ENCODE measurements at regions not wholly inside any gene's neighbourhood (a gene's known extent, or its start where the extent isn't known, plus 50 kb on each side); places are given as distances from the start of the nearest gene placed in this dataset.

DNA sequence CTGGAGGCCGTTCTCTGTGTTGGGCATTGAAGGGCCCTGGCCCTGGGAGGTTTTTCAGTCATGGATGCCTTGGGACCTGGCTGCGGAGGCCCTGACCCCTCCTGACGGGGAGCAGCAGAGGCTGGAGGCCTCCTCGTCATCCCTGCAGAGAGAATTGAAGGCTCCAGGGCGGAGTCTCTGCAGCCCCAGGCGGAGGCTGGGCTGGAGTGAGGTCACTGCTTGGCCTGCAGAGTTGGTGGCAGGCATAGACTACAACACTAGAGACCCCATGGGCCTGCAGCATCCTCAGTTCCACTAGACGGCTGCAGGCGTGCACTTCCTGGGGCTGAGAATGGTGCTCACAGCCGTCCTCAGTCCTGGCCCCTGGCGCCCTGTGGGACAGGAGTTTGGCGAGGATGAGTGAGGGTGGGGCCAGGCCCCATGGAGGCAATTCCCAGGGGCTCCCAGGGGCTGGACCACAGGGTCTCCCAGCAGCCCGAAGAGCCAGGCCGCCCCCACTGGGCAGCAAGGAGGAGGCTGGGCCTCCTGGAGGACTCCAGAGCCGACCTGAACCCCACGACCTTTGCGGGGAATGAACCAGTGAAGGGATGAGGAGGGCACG is 1194.9 kb downstream of the BRD1 start:
- TF ChIP-seq, protein P1, sequence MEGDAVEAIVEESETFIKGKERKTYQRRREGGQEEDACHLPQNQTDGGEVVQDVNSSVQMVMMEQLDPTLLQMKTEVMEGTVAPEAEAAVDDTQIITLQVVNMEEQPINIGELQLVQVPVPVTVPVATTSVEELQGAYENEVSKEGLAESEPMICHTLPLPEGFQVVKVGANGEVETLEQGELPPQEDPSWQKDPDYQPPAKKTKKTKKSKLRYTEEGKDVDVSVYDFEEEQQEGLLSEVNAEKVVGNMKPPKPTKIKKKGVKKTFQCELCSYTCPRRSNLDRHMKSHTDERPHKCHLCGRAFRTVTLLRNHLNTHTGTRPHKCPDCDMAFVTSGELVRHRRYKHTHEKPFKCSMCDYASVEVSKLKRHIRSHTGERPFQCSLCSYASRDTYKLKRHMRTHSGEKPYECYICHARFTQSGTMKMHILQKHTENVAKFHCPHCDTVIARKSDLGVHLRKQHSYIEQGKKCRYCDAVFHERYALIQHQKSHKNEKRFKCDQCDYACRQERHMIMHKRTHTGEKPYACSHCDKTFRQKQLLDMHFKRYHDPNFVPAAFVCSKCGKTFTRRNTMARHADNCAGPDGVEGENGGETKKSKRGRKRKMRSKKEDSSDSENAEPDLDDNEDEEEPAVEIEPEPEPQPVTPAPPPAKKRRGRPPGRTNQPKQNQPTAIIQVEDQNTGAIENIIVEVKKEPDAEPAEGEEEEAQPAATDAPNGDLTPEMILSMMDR (IDR thresholded peaks at IDR 0.05; ENCODE audit: poor library complexity, severe bottlenecking), result no peak
- no peak for ATAC-seq (ENCODE audit: low read depth)
- Histone ChIP-seq H3K4me1 (ENCODE audit: insufficient read depth, poor library complexity, severe bottlenecking) (no peaks in the 10 kb centered on the region), H3K4me3 (ENCODE audit: severe bottlenecking) (no peak overlapping the region), H3K9me3 (ENCODE audit: severe bottlenecking) (peaks cover 2% of the 10 kb centered on the region), H3K36me3 (ENCODE audit: low read depth) (no peaks in the 10 kb centered on the region), H3K27ac (ENCODE audit: poor library complexity, severe bottlenecking) (no peak overlapping the region), H3K27me3 (ENCODE audit: insufficient read depth, poor library complexity, severe bottlenecking) (no peaks in the 10 kb centered on the region)
- DNase-seq (ENCODE audit: low spot score), result no peak

DNA sequence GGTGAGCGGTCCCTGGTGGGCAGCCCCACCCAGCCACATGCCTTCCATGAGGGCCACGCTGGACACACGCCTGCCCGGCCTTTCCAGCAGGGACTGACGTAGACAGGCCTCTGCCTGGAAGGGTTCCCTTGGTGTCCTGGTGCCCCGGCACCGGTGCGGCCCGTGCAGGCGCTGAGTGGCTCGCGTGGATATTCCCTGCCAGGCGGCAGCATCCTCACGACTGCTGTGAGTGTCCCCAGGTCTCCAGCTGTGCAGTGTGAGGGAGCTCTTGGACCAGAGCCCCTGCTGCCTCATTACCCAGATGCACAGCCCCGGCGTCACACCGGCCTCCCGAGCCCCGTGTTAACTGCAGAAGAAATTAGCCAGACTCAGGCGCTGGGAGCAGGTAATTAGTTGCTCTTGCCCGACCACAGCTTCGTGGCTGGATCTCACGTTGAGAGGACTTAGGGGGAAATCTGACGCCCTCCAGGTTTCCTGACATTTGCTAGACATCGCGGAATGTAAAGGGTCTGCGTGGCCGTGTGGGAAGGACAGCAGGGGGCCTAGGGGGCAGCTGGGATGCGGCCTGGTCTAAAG is 1196.3 kb downstream of the BRD1 start:
- Histone ChIP-seq H3K27ac (ENCODE audit: poor library complexity, severe bottlenecking) (no peak overlapping the region), H3K36me3 (ENCODE audit: low read depth) (no peaks in the 10 kb centered on the region), H3K4me1 (ENCODE audit: insufficient read depth, poor library complexity, severe bottlenecking) (no peaks in the 10 kb centered on the region), H3K27me3 (ENCODE audit: insufficient read depth, poor library complexity, severe bottlenecking) (no peaks in the 10 kb centered on the region), H3K4me3 (ENCODE audit: severe bottlenecking) (no peak overlapping the region), H3K9me3 (ENCODE audit: severe bottlenecking) (peaks cover 2% of the 10 kb centered on the region)
- no peak for ATAC-seq (ENCODE audit: low read depth)
- TF ChIP-seq, protein P1 (IDR thresholded peaks at IDR 0.05; ENCODE audit: poor library complexity, severe bottlenecking), result no peak
- DNase-seq (ENCODE audit: low spot score), result no peak

DNA sequence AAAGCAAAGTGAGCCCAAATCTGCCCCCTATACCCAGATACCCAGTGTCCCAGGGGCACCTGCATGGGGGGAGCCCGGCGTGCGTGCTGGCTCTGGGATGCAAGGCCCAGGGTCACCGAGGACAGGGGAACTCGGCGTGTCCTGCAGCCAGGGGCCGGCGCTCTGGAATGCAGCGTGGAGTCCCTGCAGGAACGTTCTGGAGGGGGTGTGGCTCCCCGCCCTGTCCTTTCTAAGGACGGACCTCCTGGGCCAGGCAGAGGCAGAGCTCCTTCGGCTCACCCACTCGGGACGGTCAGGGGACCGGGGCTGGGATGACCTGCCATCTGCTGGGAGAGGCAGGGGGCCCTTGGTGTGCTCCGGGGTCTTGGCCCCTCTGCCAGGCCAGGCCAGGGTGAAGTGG is 1196.8 kb downstream of the BRD1 start:
- H3K4me3 ChIP-seq (ENCODE audit: severe bottlenecking), result no peak overlapping the region
- H3K27ac ChIP-seq (ENCODE audit: poor library complexity, severe bottlenecking), result no peak overlapping the region
- H3K27me3 ChIP-seq (ENCODE audit: insufficient read depth, poor library complexity, severe bottlenecking), result no peaks in the 10 kb centered on the region
- no peaks in the 10 kb centered on the region for H3K36me3 ChIP-seq (ENCODE audit: low read depth)
- H3K4me1 ChIP-seq (ENCODE audit: insufficient read depth, poor library complexity, severe bottlenecking), result no peaks in the 10 kb centered on the region
- H3K9me3 ChIP-seq (ENCODE audit: severe bottlenecking), result peaks cover 2% of the 10 kb centered on the region
- DNase-seq (ENCODE audit: low spot score), result no peak
- TF ChIP-seq, protein P1 (IDR thresholded peaks at IDR 0.05; ENCODE audit: poor library complexity, severe bottlenecking), result no peak
- ATAC-seq (ENCODE audit: low read depth), result no peak

DNA sequence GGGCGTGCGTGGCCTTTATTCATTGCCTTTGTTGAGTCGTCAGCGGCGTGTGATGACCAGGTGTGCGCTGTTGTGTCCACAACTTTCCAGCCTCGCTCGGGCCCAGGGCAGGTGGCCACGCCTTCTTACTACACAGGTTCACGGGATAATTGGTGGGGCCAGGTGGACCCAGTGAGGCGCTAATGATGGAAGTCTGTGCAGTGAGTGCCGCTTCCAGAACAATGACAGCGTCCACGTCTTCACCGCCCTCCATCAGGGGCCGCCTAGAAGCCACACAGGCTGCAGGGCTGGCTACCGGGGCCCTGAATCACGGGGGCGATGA is 1197.3 kb downstream of the BRD1 start:
- Histone ChIP-seq H3K4me3 (ENCODE audit: severe bottlenecking) (no peak overlapping the region), H3K27me3 (ENCODE audit: insufficient read depth, poor library complexity, severe bottlenecking) (no peaks in the 10 kb centered on the region), H3K36me3 (ENCODE audit: low read depth) (no peaks in the 10 kb centered on the region), H3K9me3 (ENCODE audit: severe bottlenecking) (peaks cover 2% of the 10 kb centered on the region), H3K4me1 (ENCODE audit: insufficient read depth, poor library complexity, severe bottlenecking) (no peaks in the 10 kb centered on the region), H3K27ac (ENCODE audit: poor library complexity, severe bottlenecking) (no peak overlapping the region)
- TF ChIP-seq, protein P1 (IDR thresholded peaks at IDR 0.05; ENCODE audit: poor library complexity, severe bottlenecking), result no peak
- no peak for DNase-seq (ENCODE audit: low spot score)
- no peak for ATAC-seq (ENCODE audit: low read depth)

DNA sequence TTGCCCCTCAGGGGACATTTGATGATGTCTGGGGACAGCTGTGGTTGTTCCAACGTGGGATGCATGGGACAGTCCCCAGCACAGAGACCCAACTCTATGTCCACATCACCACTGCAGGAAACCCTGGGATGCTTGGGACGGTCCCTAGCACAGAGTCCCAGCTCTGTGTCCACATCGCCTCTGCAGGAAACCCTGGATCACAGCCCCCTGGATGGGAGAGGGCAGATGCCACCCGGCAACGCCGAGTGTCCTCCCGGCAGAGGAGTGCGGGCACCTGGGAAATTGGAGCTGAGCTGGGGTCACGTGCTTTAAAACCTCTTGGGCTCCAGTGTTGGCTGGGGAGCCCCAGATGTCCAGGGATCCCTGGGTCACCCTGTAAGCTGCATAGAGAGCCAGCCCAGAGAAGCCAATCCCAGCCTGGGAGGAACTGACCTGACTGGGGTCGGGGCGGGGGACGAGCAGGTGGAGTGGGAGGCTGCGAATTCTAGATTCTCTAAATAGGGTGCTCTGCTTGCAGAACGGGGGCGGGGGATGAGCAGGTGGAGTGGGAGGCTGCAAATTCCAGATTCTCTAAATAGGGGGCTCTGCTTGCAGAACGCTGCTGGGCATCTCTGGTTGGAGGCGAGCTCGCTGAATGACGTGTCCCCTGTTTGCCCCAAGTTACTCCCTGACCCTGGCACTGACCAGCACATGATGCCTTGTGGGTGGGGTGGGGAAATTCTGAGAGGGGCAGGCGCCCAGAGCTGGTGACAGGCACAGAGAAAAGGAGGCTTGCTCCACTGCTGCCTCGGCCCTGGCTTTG is 1197.8 kb downstream of the BRD1 start:
- ATAC-seq (ENCODE audit: low read depth) (no peak), DNase-seq (ENCODE audit: low spot score) (no peak)
- H3K9me3 ChIP-seq (ENCODE audit: severe bottlenecking), result peaks cover 2% of the 10 kb centered on the region

More for the DNA sequence above, 1197.8 kb downstream of the BRD1 start:
- H3K36me3 ChIP-seq (ENCODE audit: low read depth), result no peaks in the 10 kb centered on the region
- H3K27ac ChIP-seq (ENCODE audit: poor library complexity, severe bottlenecking), result no peak overlapping the region
- no peaks in the 10 kb centered on the region for H3K4me1 ChIP-seq (ENCODE audit: insufficient read depth, poor library complexity, severe bottlenecking)
- no peaks in the 10 kb centered on the region for H3K27me3 ChIP-seq (ENCODE audit: insufficient read depth, poor library complexity, severe bottlenecking)
- H3K4me3 ChIP-seq (ENCODE audit: severe bottlenecking), result no peak overlapping the region
- TF ChIP-seq, protein P1 (IDR thresholded peaks at IDR 0.05; ENCODE audit: poor library complexity, severe bottlenecking), result no peak
